Effector memory CD8-positive, alpha-beta T cell (primary cell): ENCODE measurements at regions not wholly inside any gene's neighbourhood (a gene's known extent, or its start where the extent isn't known, plus 50 kb on each side); places are given as distances from the start of the nearest gene placed in this dataset.

ENCODE experiments used
- ATAC-seq: fragments of 150-1000 bp; cut with Tn5 transposase; replicated peaks from 2 replicates; pipeline ENCODE4 v1.10.0; 2021; ENCODE audit warnings: mild to moderate bottlenecking, moderate library complexity
- DNase-seq, 3 experiments: peaks; one replicate each; pipeline ENCODE4 v3.0.0; 2021
- H3K27ac Mint-ChIP-seq, 2 donors: one replicate each; pipeline ENCODE4 v1.8.0; 2022; ENCODE audit warnings: mild to moderate bottlenecking in 2 of 2, mixed read lengths in 2 of 2, moderate library complexity in 2 of 2
- H3K27me3 Mint-ChIP-seq, 2 donors: one replicate each; pipeline ENCODE4 v1.8.0; 2022; ENCODE audit warnings: mixed read lengths in 2 of 2
- H3K36me3 Mint-ChIP-seq: one replicate; pipeline ENCODE4 v1.8.0; 2022; ENCODE audit warnings: mild to moderate bottlenecking, moderate library complexity, mixed read lengths; ENCODE audit not compliant: insufficient read depth
- H3K4me1 Mint-ChIP-seq, 2 donors: one replicate each; pipeline ENCODE4 v1.8.0; 2022; ENCODE audit warnings: low read depth in 2 of 2, mixed read lengths in 2 of 2
- H3K4me3 Mint-ChIP-seq, 2 donors: one replicate each; pipeline ENCODE4 v1.8.0; 2022; ENCODE audit warnings: mild to moderate bottlenecking in 2 of 2, mixed read lengths in 2 of 2, moderate library complexity in 2 of 2
- H3K9me3 Mint-ChIP-seq, 2 donors: one replicate each; pipeline ENCODE4 v1.8.0; 2022; ENCODE audit warnings: mixed read lengths in 2 of 2

DNA sequence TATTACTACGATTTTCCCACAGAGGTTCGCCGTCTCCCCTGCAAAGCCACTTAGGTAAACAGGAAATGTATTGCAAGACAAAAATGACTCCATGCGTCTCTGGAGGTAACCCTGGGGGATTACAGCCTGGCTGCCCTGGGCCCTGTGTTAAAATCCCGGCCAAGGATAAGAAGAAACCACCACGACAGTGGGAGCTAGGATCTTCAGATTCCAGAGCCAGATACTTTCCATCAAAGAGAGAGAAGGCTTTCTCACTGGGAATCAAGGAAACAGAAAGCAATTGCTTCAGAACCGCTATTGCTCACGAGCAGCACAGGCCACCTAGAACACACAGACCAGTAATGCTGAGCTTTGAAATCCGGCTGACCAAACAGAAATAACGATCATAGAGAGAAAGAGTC is 97.9 kb upstream of the ZNF516 start:
- Mint-ChIP-seq H3K4me1 (peaks cover 0 to 5% of the 10 kb centered on the region in 2 donors), H3K9me3 (no peaks in the 10 kb centered on the region), H3K27ac (no peak overlapping the region), H3K4me3 (no peak overlapping the region), H3K36me3 (peaks cover 3% of the 10 kb centered on the region), H3K27me3 (peaks cover 36 to 63% of the 10 kb centered on the region in 2 donors)
- no peak for ATAC-seq
- no peak for DNase-seq

DNA sequence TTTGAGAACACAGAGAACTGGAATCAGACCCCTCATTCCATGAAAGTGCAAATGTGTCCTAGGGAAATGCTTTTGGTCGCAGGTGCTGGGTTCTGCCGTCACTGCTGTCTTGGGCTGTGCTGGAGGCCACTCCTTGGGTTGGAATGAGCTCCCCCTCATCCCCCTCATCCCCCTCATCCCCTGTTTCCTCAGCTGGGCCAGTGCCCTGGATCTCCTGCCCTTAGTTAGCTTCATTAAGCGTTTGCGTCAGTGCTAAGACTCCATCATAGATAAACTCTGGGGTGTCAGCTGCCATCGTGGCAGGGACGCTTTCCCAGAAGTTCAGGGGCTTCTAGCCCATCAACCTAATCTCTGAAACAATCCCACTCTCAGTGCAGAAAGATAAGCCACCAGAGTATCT is 97.1 kb upstream of the ZNF516 start:
- H3K27ac Mint-ChIP-seq = no peak overlapping the region
- no peaks in the 10 kb centered on the region for H3K9me3 Mint-ChIP-seq
- no peak overlapping the region for H3K4me3 Mint-ChIP-seq
- DNase-seq (no peak), ATAC-seq (no peak)
- H3K27me3 Mint-ChIP-seq = peaks cover 36 to 63% of the 10 kb centered on the region in 2 donors
- peaks cover 0 to 5% of the 10 kb centered on the region in 2 donors for H3K4me1 Mint-ChIP-seq
- peaks cover 3% of the 10 kb centered on the region for H3K36me3 Mint-ChIP-seq

DNA sequence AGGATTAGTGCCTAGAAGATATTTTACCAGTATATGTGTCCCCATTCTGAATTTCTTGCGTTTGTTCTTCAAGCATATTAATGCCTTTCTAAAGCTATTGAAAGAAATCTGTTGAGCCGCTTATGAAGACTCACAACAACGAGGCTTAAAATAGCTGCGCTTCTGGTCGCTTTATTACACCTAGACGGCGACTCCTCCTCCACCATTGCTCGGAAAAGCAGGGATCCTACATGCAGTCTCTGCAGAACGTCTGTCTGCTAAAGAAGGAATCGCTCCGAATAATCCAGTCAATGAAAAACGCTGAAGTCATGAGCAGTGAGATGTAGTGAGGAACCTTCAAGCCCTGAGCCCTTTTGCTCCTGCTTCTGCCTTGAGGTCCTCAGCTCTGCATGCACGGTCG is 94.8 kb upstream of the ZNF516 start:
- no peak overlapping the region for H3K27ac Mint-ChIP-seq
- H3K36me3 Mint-ChIP-seq = peaks cover 3% of the 10 kb centered on the region
- H3K4me1 Mint-ChIP-seq = peaks cover 0 to 5% of the 10 kb centered on the region in 2 donors
- H3K4me3 Mint-ChIP-seq = no peak overlapping the region
- H3K27me3 Mint-ChIP-seq = peaks cover 33 to 64% of the 10 kb centered on the region in 2 donors
- DNase-seq (no peak), ATAC-seq (no peak)
- no peaks in the 10 kb centered on the region for H3K9me3 Mint-ChIP-seq

DNA sequence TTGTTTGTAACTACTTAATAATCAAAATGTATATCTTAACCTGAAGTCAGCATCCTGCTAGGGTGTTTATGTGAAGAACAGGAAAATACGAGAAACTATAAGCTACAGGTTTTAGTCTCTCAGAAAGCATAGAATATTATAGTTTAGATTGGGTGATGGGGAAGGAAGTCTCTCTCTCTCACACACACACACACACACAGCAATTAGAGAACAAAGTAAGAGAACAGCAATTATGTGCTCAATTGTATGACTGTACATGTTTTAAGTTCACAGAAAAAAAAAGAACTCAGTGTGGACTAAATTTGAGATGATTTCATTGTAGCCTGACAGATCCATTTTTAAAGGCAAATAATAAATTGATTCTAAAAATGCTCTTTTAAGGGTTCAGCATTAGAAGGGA is 94.3 kb upstream of the ZNF516 start:
- peaks cover 0 to 5% of the 10 kb centered on the region in 2 donors for H3K4me1 Mint-ChIP-seq
- H3K27me3 Mint-ChIP-seq = peaks cover 28 to 59% of the 10 kb centered on the region in 2 donors
- no peak for DNase-seq
- ATAC-seq = no peak
- H3K9me3 Mint-ChIP-seq = no peaks in the 10 kb centered on the region
- no peak overlapping the region for H3K27ac Mint-ChIP-seq
- H3K36me3 Mint-ChIP-seq = peaks cover 3% of the 10 kb centered on the region
- peak overlapping the region in 1 of 2 donors; percentile 36 for H3K4me3 Mint-ChIP-seq

DNA sequence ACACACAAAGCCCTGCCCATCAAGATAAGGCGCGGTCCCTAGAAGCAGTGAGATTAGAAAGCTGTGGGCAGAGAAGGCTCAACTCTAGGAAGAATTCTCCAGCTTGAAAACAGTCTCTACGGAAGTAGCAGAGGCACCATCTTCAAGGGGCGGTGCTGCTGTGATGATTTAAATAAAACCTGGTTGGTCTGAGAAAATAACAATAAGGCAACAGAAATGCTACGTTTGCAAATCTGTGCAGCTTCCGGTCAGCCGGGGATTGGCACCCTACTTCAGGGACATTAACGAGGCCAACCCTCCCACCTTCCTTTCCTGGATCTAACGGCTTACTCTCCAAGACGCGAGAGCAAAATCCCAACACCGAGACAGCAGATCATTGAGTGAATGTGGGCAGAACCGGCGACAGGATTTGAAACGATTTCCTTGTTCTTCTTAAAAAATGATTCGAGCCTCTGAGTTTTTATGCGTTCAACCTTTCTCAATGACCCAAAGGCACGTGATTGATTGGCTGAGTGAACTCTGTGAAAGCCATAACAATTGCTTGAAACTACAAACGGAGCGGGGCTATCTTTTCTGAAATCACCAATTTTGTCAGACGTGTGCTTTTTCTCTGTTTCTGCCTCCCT is 93.7 kb upstream of the ZNF516 start:
- no peak for DNase-seq
- no peak for ATAC-seq
- Mint-ChIP-seq H3K4me3 (peak overlapping the region in 1 of 2 donors; percentile 36), H3K4me1 (peaks cover 0 to 5% of the 10 kb centered on the region in 2 donors), H3K27ac (no peak overlapping the region), H3K9me3 (no peaks in the 10 kb centered on the region), H3K36me3 (peaks cover 3% of the 10 kb centered on the region), H3K27me3 (peaks cover 28 to 56% of the 10 kb centered on the region in 2 donors)

DNA sequence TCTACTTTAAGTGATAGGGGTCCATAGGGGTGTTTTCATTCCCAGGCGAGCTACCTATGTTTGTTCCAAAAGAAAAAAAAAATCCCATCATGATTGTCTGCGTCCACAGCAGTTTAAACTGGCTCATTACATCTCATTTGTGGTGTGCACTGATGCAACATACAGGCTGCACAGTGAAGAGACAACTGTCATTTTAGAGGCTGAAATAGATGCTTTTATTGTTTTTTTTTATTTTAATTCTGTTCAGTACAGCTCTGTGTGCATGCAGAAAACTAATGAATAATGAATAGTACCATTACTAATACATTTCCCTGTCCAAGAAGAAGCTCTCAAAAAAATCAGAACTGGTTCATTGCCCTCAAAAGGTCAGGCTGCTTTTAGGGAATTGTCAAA is 92.8 kb upstream of the ZNF516 start:
- H3K27ac Mint-ChIP-seq = no peak overlapping the region

DNA sequence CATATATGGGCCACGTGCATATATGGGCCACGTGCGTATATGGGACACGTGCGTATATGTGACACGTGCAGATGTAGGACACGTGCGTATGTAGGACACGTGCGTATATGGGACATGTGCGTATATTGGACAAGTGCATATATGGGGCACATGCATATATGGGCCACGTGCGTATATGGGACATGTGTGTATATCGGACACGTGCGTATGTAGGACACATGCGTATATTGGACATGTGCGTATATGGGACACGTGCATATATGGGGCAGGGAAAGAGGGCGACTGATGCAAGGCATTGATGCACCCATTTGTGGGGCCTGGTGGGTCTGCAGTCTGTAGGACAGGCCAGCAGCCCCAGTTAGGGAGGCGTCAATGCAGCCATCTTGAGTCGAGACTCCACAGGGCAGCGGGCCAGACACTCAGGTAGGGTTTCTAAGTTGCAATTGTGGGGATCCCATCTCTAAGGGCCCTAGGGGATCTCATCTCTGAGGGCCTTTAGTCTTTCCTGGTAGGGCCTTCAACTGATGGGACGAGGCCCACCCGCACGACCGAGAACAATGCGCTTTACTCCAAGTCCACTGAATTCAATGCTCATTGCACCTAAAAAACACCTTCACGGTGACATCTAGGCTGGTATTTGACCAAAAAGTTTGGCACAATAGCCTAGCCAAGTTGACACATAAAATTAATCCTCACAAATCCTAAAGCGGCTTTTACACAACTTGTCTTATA is 92.3 kb upstream of the ZNF516 start:
- Mint-ChIP-seq H3K4me3 (no peak overlapping the region), H3K27me3 (peaks cover 23 to 57% of the 10 kb centered on the region in 2 donors), H3K4me1 (peaks cover 0 to 5% of the 10 kb centered on the region in 2 donors), H3K9me3 (no peaks in the 10 kb centered on the region), H3K27ac (no peak overlapping the region), H3K36me3 (peaks cover 3% of the 10 kb centered on the region)
- ATAC-seq (no peak), DNase-seq (no peak)

More for the DNA sequence above, 92.8 kb upstream of the ZNF516 start:
- ATAC-seq (no peak), DNase-seq (no peak)
- H3K4me3 Mint-ChIP-seq = no peak overlapping the region
- peaks cover 3% of the 10 kb centered on the region for H3K36me3 Mint-ChIP-seq
- peaks cover 29 to 57% of the 10 kb centered on the region in 2 donors for H3K27me3 Mint-ChIP-seq
- H3K4me1 Mint-ChIP-seq = peaks cover 0 to 5% of the 10 kb centered on the region in 2 donors
- H3K9me3 Mint-ChIP-seq = no peaks in the 10 kb centered on the region

DNA sequence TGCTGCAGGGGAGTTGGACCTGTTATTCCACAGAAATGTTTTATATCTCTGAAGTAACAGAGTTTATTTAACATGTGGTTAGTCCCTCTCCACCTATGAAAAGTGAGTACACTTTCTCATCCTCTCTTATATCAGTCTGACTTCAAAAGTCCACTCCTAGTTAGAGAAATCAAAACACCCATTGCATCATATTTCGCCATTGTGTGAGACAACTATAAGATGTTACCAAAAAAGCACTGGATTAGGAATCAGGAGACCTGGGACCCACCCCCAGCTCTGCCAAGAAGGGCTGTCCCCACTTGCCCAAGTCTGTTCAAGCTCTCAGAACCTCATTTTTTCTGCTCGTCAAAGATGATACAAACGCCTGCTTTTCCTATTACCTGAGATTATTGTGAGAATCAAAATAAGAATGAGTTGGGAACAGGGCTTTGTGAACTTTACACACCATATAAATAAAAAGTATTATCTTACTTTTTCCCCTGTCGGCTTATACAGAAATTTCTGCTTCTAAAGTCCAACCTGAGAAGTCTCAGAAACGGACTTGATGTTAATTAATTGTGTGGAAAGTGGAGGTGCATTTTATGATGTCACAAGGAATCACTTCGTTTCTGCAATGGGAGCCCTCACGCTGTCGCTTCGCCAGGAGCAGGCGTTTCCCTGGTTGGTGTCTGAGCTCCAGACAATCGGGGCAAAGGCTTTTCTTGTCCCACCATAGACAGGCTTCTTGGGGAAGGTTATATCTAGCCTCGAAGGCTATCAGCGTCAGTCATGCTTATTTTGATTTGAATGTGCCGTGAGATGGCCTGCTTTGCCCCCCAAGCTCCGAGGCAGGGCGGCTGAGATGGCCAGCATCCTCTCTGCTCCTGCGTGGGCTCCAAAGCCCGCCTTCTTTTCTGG is 89.6 kb upstream of the ZNF516 start:
- Mint-ChIP-seq H3K9me3 (no peaks in the 10 kb centered on the region), H3K4me3 (no peak overlapping the region), H3K4me1 (peaks cover 0 to 5% of the 10 kb centered on the region in 2 donors), H3K27me3 (peaks cover 6 to 49% of the 10 kb centered on the region in 2 donors), H3K27ac (no peak overlapping the region), H3K36me3 (no peaks in the 10 kb centered on the region)
- no peak for ATAC-seq
- no peak for DNase-seq

DNA sequence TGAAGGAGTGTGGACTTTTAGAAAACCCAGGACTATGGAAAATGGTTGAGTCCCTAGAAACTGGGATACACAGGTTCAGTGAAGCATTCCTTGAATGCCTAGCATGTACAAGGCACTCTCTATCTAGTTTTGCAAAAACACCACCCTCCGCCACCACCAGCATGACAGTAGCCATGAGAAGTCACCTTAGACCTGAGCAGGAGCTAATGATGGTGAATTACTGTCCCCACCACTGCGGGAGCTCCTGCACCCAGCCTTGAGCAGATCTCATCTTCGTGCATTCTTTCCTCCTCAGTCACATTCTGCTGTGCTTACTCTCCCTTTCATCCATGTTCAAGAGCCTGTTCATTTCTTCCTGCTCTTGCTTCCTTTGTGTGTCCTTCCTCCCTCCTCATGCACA is 86.2 kb upstream of the ZNF516 start:
- ATAC-seq = no peak
- no peak overlapping the region for H3K4me3 Mint-ChIP-seq
- no peaks in the 10 kb centered on the region for H3K9me3 Mint-ChIP-seq
- no peak overlapping the region for H3K27ac Mint-ChIP-seq
- DNase-seq = no peak
- H3K36me3 Mint-ChIP-seq = no peaks in the 10 kb centered on the region
- H3K4me1 Mint-ChIP-seq = peaks cover 0 to 3% of the 10 kb centered on the region in 2 donors
- peaks cover 18 to 53% of the 10 kb centered on the region in 2 donors for H3K27me3 Mint-ChIP-seq

DNA sequence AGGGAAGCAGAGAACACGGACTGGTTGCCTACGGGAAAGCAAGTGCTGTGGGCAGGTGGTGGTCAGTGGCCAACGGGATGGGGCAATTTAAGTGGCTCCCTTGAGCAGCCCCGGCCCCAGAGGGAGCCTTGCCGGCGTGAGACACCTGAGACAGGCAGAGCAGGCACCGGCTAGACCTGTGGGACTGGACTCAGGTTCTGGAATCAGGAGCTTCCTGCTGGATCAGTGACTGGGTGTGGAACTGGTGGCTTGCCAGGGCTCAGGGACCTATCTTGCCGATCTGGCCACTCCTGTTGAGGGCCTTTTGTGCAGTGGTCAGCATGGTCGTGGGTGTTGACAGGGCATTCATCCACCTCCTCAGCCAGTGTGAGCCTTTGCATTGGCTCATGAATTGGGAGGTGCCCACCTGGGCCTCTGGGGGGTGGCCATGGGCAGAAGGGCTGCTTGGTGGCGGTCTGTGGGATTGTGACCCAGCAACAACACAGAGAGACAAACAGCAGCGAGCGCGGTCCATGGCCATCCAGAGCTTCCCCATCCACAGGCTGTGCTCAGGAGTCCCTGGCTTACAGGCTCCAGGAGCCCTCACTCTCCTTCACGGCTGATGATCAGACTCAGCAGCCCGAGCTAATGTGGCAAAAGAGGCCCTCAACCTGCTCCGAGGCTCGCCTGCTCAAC is 85.4 kb upstream of the ZNF516 start:
- H3K4me1 Mint-ChIP-seq = peaks cover 0 to 3% of the 10 kb centered on the region in 2 donors
- ATAC-seq (no peak), DNase-seq (no peak)
- H3K27me3 Mint-ChIP-seq = peaks cover 24 to 48% of the 10 kb centered on the region in 2 donors
- no peaks in the 10 kb centered on the region for H3K36me3 Mint-ChIP-seq
- H3K9me3 Mint-ChIP-seq = no peaks in the 10 kb centered on the region
- H3K27ac Mint-ChIP-seq = no peak overlapping the region
- no peak overlapping the region for H3K4me3 Mint-ChIP-seq

DNA sequence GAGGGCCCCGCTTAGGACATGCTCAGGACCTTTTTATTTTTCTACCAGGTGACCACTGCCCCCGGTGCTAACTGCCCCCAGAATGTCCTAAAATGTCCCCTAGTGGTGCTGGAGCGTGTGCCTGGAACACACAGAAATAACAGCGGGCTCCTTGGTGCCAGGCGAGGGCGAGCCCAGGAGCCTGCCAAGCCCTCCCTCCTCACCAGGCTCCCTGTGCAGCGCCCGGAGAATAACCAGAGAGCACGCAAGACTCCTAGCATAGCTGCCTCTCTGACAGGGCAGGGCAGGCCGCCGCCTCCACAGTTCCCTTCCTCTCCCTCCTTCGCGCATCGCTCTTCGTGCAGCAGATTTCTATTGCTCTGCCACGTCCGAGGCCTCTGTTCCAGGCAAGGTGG is 84.3 kb upstream of the ZNF516 start:
- H3K4me1 Mint-ChIP-seq = peaks cover 0 to 3% of the 10 kb centered on the region in 2 donors

DNA sequence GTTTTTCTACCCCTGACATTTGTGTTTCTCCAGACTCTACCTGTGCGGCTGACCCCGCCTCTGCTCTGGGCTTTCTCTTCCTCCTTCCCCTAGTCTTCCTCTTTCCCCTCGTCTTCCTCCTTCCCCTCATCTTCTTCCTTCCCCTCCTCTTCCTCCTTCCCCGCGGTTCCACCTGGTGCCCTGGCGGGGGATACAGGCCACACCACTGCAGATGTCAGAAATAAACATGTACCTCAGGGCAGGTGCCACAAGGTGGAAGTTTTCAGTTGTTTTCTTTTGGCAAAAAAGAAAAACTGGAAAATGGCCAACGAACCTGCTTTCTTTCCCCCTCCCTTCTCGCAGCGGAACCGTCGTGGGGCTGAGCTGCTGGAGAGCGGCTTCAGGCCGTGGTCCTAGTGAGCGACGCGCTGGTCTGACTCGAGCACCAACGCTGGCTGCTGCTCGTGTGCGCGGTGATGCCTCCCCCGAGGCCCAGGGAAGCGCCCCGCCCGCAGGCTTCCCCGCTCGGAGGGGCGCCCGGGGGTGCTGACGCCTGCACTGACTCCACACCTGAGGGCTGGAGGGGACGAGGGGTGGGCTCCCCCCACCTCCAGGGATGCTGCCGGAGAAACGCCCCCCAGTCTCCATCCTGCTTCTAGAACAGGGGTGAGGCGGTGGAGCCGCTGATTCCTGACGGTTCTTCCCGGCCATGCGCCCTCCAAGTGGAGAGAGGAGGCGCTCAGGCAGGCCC is 83.7 kb upstream of the ZNF516 start:
- Mint-ChIP-seq H3K36me3 (no peaks in the 10 kb centered on the region), H3K27me3 (peaks cover 24 to 48% of the 10 kb centered on the region in 2 donors), H3K9me3 (no peaks in the 10 kb centered on the region), H3K4me1 (peaks cover 0 to 3% of the 10 kb centered on the region in 2 donors), H3K27ac (no peak overlapping the region), H3K4me3 (no peak overlapping the region)
- no peak for ATAC-seq
- no peak for DNase-seq

More for the DNA sequence above, 84.3 kb upstream of the ZNF516 start:
- H3K9me3 Mint-ChIP-seq = no peaks in the 10 kb centered on the region
- ATAC-seq (no peak), DNase-seq (no peak)
- H3K4me3 Mint-ChIP-seq = no peak overlapping the region
- H3K27me3 Mint-ChIP-seq = peaks cover 24 to 48% of the 10 kb centered on the region in 2 donors
- H3K27ac Mint-ChIP-seq = no peak overlapping the region
- no peaks in the 10 kb centered on the region for H3K36me3 Mint-ChIP-seq
